ENCODE measurements at regions not wholly inside any gene's neighbourhood (a gene's known extent, or its start where the extent isn't known, plus 50 kb on each side); places are given as distances from the start of the nearest gene placed in this dataset.

GRCh38 chr1:168917796-168918195 is 188.7 kb upstream of the ATP1B1 start:
- H3K27me3 ChIP-seq (ENCODE audit: control insufficient read depth, insufficient read depth, low read length, poor library complexity, severe bottlenecking): no peaks in the 10 kb centered on the region
- H3K27ac ChIP-seq (ENCODE audit: low read depth, low read length): no peak overlapping the region
- peaks cover 7% of the 10 kb centered on the region for H3K4me1 ChIP-seq (ENCODE audit: control insufficient read depth, insufficient read depth, low read length)
- no peak for DNase-seq
- no peak overlapping the region for H3K9ac ChIP-seq (ENCODE audit: extremely low read depth, low read length, poor library complexity, severe bottlenecking)
- H3K36me3 ChIP-seq (ENCODE audit: control insufficient read depth, insufficient read depth, low read length): no peaks in the 10 kb centered on the region
- Mint-ChIP-seq H3K36me3 (ENCODE audit: low read depth) (no peaks in the 10 kb centered on the region), H3K4me1 (peaks cover 22% of the 10 kb centered on the region), H3K27ac (no peak overlapping the region), H3K27me3 (ENCODE audit: insufficient read depth) (no peaks in the 10 kb centered on the region), H3K9me3 (no peaks in the 10 kb centered on the region), H3K4me3 (no peak overlapping the region)
- TF ChIP-seq CTCF (conservative IDR thresholded peaks at IDR 0.05): no peak
- 98 to 100% methylated on average over 2 of the region's 2 CpGs for WGBS, 2 experiments (ENCODE audit: insufficient coverage in 1 of 2, insufficient read length in 1 of 2)
- H3K4me3 ChIP-seq (ENCODE audit: low read length): no peak overlapping the region
- H3K9me3 ChIP-seq (ENCODE audit: control insufficient read depth, low read length): no peaks in the 10 kb centered on the region

GRCh38 chr1:168918860-168919741 is 187.4 kb upstream of the ATP1B1 start:
- H3K4me1 ChIP-seq (ENCODE audit: control insufficient read depth, insufficient read depth, low read length): peaks cover 7% of the 10 kb centered on the region
- H3K9me3 Mint-ChIP-seq: no peaks in the 10 kb centered on the region
- H3K27me3 Mint-ChIP-seq (ENCODE audit: insufficient read depth): no peaks in the 10 kb centered on the region
- H3K4me3 Mint-ChIP-seq: no peak overlapping the region
- no peak overlapping the region for H3K9ac ChIP-seq (ENCODE audit: extremely low read depth, low read length, poor library complexity, severe bottlenecking)
- no peaks in the 10 kb centered on the region for H3K27me3 ChIP-seq (ENCODE audit: control insufficient read depth, insufficient read depth, low read length, poor library complexity, severe bottlenecking)
- no peaks in the 10 kb centered on the region for H3K36me3 Mint-ChIP-seq (ENCODE audit: low read depth)
- no peak overlapping the region for H3K27ac Mint-ChIP-seq
- 61 to 67% methylated on average over 4 to 5 of the region's 5 CpGs for WGBS, 2 experiments (ENCODE audit: insufficient coverage in 1 of 2, insufficient read length in 1 of 2)
- no peak for TF ChIP-seq CTCF (conservative IDR thresholded peaks at IDR 0.05)
- H3K27ac ChIP-seq (ENCODE audit: low read depth, low read length): peak overlapping the region; percentile 67
- no peaks in the 10 kb centered on the region for H3K36me3 ChIP-seq (ENCODE audit: control insufficient read depth, insufficient read depth, low read length)
- H3K4me3 ChIP-seq (ENCODE audit: low read length): no peak overlapping the region
- no peaks in the 10 kb centered on the region for H3K9me3 ChIP-seq (ENCODE audit: control insufficient read depth, low read length)
- peaks cover 22% of the 10 kb centered on the region for H3K4me1 Mint-ChIP-seq
- DNase-seq: no peak

GRCh38 chr1:168920456-168921094 is 185.9 kb upstream of the ATP1B1 start:
- Histone ChIP-seq H3K4me1 (ENCODE audit: control insufficient read depth, insufficient read depth, low read length) (peaks cover 7% of the 10 kb centered on the region), H3K27ac (ENCODE audit: low read depth, low read length) (no peak overlapping the region), H3K9me3 (ENCODE audit: control insufficient read depth, low read length) (no peaks in the 10 kb centered on the region), H3K9ac (ENCODE audit: extremely low read depth, low read length, poor library complexity, severe bottlenecking) (no peak overlapping the region), H3K4me3 (ENCODE audit: low read length) (no peak overlapping the region), H3K27me3 (ENCODE audit: control insufficient read depth, insufficient read depth, low read length, poor library complexity, severe bottlenecking) (no peaks in the 10 kb centered on the region), H3K36me3 (ENCODE audit: control insufficient read depth, insufficient read depth, low read length) (no peaks in the 10 kb centered on the region)
- no peak for TF ChIP-seq CTCF (conservative IDR thresholded peaks at IDR 0.05)
- Mint-ChIP-seq H3K36me3 (ENCODE audit: low read depth) (no peaks in the 10 kb centered on the region), H3K9me3 (peaks cover under 1% of the 10 kb centered on the region), H3K27ac (no peak overlapping the region), H3K27me3 (ENCODE audit: insufficient read depth) (no peaks in the 10 kb centered on the region), H3K4me1 (peaks cover 22% of the 10 kb centered on the region), H3K4me3 (no peak overlapping the region)
- no peak for DNase-seq
- WGBS, 2 experiments (ENCODE audit: insufficient coverage in 1 of 2, insufficient read length in 1 of 2): 90 to 91% methylated on average over 5 to 6 of the region's 6 CpGs

Data from endodermal cell (in vitro differentiated cells).